CD4-positive, alpha-beta T cell treated with Interleukin-15 for 4 hours (primary cell): ENCODE measurements at regions not wholly inside any gene's neighbourhood (a gene's known extent, or its start where the extent isn't known, plus 50 kb on each side); places are given as distances from the start of the nearest gene placed in this dataset.
"Not testable (repeated sequence)": the region's sequence is repeated elsewhere in the genome, so short reads cannot be mapped to it uniquely, and the experiment has no call there.

Experiments
- DNase-seq: peaks from one replicate; pipeline ENCODE4 v3.0.0-alpha.2; 2020; ENCODE audit warnings: low spot score

DNA sequence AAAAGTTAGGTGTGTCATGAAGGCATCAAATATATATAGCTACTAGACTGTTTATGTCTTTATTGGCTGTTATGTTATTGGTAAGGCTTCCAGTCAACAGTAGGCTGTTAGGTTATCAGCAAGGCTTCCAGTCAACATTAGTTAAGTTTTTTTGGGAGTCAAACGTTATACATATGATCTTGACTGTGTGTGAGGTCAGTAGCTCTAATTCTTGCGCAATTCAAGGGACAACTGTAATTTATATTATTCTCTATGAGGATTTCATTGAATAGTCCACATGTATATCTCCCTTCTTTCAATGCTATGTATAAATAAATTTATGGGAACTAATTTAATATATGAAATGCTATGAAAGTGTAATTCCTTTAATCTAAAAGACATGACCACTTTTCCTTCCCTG, 757.5 kb upstream of the TMEFF2 start:
- no peak for DNase-seq

DNA sequence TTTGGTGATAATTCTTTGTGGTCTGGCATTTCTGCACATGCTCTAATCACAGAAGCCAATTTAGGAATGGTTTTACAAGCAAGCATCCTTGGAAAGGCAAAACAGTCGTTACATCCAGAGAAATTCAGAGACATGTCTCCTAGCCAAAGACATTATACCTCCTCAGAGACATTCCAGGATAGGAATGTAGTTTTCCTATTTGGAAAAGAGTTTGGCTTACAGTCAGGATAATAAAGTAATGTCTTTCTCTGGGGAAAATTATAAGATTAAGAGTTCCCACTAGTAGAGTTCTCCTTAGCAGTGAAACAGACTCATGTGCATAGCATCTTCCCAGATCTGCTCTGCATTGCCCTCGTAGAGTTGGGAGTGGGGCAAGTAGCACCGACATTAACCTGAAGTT, 753.6 kb upstream of the TMEFF2 start:
- no peak for DNase-seq

DNA sequence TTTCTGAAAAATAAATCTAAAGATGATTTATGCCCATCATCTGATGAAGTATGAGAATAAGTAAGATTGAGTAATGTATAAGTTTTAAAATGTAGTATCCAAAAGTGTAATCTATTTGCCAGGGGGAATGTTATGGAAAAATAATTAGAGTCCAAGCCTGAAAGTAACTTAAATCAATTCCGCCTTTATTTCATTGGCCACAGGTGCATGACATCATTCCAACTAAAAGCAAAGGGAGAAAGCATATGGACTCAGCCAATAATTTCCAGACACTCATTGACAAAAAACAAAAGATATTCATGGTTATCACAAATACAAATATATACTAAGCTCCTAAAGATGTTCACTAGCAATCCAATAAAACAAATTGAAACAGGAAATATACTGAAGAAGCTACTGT, 752.6 kb upstream of the TMEFF2 start:
- no peak for DNase-seq

DNA sequence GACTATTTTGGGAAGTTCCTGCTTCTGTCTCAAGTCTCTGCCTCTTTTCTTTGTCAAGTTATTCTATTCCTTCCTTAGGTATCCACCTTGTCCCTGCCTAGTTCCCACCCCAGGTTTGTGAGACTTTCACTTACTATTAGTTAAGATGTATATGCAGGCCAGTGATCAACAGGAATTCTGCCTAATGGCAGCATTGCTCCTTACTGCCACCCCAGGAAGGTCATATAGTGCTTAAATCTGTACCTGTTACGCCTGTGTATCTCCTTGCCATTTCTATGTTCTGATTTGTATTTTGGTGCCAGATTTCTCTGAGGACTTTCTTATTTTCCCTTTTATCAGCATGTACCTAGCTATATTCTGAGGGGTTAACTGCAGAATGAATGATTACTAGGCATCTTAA, 746.0 kb upstream of the TMEFF2 start:
- no peak for DNase-seq

DNA sequence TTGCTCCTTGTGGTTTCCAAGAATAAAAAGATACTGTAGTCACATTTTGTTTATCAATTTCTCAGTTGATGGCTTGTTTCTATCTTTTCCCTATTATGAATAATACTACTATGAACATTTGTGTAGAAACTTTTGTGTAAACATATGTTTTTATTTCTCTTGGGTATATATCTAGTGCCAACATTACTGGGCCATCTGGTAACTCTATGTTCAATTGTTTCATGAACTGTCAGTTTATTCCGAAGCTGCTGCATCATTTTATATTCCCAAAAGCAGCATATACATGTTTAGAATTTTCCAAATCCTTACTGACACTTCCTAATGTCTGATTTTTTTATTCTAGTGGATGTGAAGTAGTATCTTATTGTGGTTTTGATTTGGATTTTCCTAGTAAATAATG, 737.6 kb upstream of the TMEFF2 start:
- no peak for DNase-seq

DNA sequence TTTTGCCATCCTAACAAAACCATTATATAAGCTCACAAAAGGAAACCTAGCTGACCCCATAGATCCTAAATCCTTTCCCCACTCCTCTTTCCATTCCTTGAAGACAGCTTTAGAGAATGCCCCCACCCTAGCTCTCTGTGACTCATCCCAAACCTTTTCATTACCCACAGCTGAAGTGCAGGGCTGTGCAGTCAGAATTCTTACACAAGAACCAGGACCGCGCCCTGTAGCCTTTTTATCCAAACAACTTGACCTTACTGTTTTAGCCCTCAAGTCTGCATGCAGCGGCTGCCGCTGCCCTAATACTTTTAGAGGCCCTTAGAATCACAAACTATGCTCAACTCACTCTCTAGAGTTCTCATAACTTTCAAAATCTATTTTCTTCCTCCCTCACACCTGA, 726.9 kb upstream of the TMEFF2 start:
- not testable (repeated sequence) for DNase-seq

DNA sequence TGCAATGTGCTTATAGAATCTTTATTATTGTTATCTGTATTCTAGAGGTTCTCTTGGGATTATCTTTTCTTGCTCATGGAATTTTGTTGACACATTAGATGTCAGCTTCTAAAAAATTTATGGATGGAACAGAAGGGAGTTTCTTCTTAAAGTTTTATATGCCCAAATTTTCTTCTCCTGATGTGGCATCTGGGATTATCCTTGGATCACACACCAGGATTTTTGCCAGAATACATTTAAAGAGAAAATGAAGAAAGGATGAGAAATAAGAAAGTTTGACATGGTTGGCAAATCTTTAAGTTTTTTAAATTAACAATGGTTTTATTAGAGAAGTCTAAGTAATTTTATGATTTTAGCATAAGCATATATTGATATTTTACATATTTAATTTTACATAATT, 706.7 kb upstream of the TMEFF2 start:
- no peak for DNase-seq

DNA sequence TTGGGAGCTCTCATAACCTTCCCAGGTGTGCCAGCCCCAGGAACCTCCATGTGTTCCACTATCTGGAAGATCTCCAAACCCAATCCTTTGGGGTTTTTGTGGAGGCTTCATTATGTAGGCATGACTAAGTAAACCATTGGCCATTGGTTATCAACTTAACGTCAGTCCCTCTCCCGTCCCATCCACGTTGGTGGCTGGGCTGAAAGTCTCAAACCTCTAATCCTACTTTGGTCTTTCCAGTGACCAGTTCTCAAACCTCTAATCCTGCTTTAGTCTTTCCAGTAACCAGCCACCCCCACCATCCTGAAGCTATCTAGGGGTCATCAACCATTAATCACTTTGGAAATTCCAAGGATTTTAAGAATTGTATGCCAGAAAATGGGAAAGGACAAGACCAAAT, 704.7 kb upstream of the TMEFF2 start:
- DNase-seq = no peak

DNA sequence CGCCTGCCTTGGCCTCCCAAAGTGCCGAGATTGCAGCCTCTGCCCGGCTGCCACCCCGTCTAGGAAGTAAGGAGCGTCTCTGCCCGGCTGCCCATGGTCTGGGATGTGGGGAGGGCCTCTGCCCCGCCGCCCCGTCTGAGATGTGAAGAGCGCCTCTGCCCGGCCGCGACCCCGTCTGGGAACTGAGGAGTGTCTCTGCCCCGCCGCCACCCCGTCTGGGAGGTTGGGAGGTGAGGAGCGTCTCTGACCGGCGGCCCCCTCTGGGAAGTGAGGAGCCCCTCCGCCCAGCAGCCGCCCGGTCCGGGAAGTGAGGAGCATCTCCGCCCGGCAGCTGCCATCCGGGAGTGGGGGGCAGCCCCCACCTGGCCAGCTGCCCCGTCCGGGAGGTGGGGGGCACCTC, 699.2 kb upstream of the TMEFF2 start:
- not testable (repeated sequence) for DNase-seq

DNA sequence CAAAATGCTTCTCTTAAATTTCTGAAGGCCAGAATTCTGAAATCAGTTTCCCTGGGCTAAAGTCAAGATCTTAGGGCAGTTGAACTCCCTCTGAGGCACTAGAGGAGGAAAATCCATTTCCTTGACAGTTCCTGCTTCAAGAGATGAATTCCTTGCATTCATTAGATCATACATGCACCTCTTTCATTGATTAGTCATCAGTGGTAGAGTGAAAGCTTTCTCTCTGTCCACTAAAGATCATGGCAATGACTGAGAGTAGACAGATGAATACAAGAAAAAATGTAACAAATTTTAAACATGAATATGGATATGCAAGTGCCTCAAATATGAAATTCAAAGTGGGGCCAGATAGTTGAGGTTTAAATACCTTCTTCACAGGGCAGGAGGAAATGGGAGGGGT, 693.4 kb upstream of the TMEFF2 start:
- no peak for DNase-seq

DNA sequence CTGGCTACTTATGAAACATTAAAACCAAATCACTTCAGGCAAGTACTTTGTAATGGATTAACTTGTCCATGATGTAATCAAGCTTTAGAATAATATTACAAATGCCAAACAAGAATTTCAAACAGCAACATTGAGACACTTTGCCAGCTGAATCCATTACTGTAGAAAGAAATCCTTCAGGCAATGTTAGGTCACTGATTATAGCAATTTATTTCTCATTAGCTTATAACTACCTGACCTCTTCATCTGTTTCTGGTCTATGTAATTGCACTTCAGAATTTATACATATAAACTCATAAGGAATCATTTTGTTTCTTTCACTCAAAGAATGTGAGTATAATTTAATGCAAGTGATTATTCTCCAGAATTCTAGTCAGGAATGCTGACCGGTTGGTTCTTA, 692.6 kb upstream of the TMEFF2 start:
- DNase-seq = no peak

DNA sequence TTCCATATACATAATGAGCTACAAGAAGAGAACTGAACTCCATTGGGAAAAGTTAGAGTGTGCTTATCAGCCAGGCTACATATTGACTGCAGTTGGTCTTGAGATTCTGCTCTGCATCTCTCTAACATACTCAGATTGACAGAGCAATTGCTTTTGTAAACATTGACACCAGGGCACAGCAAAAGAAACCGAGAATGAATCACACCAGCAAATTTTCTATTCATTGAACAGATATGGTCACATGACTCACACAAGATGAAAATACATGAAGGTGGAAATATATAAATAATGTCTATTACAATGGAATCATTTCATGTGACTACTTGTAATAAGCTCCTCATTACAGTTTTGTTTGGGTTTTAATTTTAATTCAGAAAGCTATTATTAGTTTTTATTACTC, 691.9 kb upstream of the TMEFF2 start:
- DNase-seq = no peak

DNA sequence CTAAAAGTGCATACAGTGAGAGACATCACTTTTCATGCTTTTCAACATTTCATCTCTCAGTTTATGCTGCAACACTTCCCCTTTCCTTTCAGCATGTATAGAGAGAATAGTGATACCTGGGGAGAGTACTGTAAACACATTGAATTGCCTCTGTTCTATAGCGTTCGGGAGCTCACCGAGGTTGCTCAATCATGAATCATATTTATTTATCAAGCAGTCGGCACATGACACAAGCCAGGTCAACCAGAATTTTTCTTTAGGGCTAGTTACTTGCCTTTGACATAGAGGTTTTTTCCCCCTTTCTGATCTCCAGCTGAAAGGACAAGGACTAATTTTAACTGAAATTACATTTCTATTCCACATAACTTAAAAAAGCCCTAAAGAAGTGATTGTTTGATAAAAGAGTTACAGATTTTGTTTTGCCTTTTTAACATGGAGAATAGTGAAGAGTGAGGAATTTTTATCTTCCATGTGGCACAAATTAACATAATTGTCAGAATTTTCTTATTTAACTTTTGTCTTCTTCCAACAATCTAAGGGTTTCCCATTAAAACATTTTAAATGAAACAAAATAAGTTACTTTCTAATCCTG, 690.9 kb upstream of the TMEFF2 start:
- no peak for DNase-seq

DNA sequence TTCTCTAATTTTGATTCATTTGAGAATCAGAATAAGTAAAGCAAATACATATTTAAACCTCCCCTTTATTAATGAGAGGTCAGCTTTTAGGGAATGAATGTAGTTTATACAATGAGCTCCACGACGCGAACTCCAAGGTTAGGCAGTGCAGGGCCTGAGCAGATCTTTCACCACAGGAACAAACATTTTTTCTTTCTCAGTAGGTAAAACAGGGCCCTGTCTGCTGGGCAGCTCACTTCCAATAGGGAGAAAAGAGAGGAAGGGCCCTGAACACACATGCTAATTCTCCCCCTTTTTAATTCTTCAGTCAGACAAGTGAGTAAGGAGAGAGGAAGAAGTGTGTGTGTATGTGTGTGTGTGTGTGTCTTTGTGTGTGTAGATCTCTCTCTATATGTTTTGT, 682.4 kb upstream of the TMEFF2 start:
- DNase-seq = no peak

DNA sequence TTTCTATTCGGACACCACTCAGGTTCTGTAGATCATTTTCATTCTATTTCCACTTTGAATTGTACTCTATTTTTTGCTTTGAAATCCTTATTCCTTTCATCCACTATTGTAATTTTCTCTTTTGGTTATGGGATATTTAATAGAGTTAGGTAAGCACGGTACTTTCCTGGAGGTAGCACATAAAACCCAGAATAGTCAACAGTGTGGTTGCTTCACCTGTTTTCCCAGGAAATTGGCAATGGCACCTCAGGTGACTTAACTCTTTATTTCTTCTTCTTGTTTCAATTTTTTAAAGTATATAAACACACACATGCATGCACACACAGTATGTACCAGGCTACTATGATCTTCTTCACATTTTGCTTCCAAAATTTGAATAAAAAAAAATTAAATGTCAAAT, 682.0 kb upstream of the TMEFF2 start:
- no peak for DNase-seq

DNA sequence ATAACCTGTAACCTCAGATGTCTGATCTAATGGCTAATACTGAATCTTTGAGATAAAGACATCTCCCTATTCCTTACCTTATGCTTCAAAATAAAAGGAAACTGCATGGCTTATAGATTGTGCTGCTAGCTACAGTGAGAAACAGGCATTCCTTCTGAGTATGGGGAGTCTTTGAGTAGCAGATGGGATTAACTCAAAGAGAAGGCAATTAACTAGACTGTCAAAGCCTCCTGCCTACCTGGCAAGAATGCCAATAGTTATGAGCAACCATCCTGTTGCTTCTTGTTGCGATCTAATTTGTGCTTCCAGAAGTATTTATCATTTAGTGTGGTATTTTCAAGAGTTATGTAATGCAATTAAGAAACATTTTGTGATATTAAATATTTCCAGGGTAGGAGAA, 660.0 kb upstream of the TMEFF2 start:
- no peak for DNase-seq

DNA sequence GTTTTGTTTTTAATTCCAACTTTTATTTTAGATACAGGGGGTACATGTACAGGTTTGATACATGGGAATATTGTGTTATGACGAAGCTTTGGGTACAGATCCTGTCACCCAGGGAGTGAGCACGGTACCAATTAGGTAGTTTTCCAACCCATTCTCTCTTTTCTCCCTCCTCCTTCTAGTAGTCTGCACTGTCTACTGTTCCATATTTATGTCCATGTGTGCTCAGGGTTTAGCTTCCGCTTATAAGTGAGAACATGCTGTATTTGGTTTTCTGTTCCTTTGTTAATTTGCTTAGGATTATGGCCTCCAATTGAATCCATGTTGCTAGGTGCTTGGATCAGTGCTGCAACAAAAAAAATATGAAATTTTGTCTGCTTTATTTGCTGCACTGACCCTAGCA, 659.3 kb upstream of the TMEFF2 start:
- DNase-seq = no peak

DNA sequence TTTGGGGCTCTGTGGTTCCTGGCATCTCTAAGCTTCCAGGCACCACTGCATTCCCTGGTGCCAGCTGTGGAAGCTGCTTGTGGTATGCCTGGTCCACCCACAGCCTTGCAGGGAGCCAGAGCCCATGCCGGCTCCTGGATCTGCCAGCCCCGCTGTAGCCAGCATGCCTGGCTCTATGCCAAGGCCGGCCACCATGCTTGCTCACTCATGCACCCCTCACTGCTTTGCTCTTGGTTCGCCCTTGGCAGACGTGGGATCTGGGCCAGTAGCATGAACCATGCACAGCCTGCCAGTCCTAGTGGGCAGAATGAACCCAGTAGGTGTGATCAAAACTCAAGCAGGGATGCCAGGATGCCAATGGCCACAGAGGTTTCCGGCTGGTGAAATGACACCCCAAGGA, 634.2 kb upstream of the TMEFF2 start:
- DNase-seq = no peak

DNA sequence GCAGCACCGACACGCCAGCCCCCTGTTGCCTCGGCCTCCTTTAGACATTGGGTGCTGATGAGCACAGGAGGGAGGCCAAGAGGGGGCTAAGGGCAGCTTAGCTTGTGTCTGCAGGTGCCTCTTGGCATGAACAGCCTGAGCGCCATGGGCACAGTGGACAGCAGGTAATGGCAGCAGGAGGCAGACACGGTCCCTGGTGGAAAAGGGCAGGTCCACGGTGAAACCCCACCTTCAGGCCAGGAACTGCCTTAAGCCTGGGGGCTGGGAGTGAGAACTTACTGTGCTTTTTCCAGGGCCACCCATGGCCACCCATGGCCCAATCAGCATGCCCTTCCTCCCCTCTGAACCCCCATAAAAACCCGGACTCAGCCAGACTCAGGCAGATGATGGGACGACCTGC, 633.4 kb upstream of the TMEFF2 start:
- DNase-seq = no peak

DNA sequence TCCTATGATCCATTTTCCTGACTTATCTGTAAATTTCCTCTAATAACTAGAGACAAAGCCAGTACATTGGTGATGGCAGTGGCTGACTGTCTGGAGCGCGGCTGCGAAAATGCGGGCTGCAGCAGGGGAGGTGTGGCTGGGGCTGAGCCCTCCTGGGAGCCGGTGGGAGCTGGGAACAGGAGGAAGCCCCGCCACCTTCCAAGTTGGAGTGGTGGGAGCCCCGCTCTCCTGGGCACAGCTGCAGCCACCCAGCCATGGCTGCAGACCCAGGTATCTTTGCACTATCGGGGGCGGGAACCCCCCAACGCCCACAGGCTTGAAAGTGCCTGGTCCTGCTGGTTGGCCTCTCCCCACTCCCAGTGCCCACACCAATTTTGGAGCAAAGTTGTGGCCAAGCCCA, 633.0 kb upstream of the TMEFF2 start:
- DNase-seq = no peak

DNA sequence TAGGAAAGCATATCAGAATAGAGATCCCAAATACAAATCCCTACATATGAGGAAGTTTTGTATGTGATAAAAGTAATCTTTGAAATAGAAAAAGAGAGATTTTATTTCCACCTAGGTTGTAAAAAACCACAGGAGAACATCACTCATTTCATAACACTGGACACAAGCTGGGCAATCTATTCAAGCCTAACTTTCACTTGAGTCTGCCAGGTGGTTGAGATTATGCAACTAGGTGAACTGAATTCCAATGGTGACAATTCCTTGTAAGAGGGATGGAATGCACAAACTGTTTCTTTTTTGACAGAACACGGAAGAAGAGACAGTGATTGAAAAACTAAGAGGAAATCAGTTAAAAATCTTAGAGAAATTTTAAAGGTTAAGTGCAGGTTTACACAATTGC, 619.6 kb upstream of the TMEFF2 start:
- no peak for DNase-seq

DNA sequence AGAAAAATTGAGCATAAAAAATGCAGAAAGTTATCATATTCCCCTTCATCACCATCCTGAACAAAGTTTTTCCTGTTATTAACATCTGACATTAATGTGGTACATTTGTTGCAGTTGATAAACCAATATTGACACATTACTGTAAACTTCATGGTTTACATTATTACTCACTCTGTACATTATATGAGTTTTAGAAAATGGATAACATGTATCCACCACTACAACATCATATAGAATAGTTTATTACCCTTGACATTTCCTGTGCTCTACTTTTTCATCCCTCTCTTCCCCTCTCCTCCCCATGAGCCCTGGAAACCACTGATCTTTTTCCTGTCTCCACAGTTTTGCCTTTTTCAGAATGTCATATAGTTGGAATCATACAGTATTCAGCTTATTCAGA, 618.6 kb upstream of the TMEFF2 start:
- DNase-seq = no peak

DNA sequence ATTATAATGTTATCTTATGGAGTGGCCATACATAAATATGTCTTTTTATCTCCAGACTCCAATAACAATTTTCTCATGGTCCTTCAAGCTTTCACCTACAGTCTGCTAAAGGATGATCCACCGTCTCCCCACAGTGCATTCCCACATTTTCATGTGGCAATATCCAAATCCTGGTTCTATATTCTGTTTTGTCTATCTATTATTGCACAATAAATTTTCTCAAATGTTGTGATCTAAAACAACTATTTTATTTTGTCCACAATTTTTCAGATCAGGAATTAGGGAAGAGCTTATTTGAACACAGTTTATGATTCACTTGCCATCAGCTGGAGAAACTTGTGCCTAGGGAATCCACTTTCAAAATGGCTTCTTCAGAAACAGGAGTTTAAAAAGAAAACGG, 614.4 kb upstream of the TMEFF2 start:
- DNase-seq = no peak

DNA sequence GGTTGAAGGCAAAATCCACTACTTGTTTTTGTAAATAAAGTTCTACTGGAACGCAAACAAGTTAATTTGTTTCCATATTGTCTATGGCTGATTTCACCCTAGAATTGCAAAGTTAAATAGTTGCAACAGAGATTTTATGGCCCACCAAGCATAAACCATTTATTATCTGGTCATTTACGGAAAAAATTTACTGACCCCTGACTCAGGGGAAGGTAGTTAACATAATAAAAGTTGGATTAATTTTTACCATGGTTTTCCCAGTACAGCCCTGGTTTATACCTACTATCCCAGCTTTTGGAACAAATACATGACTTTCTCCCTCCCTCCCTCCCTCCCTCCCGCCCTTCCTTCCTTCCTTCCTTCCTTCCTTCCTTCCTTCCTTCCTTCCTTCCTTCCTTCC, 588.9 kb upstream of the TMEFF2 start:
- no peak for DNase-seq
